ENCODE measurements at regions not wholly inside any gene's neighbourhood (a gene's known extent, or its start where the extent isn't known, plus 50 kb on each side); places are given as distances from the start of the nearest gene placed in this dataset.

DNA sequence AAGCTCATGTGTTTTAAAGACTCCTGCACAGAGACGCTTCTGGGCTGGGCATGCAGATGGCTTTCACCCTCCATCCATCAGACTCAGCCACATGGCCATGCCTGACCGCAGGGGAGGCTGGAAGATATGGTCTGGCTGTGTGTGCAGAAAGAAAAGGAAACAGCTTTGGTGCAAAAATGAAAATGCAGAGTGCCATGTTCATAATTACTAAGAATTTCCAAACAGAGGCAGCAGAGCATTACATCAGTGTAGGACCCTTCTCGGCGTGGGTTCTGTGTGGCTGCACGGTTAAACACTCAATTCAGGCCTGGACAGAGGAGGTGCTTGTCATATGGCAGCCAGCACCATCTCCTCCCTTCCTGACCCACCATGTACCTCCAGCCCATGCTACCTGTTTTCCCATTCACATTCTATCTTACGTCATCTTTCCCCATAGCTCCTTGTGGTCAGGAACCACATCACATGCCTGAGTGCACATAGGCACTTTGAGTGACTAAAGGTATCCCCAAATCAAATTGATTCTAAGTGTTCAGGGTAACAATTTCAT is 200.3 kb upstream of the ID2 start:
- DNase-seq, result no peak

DNA sequence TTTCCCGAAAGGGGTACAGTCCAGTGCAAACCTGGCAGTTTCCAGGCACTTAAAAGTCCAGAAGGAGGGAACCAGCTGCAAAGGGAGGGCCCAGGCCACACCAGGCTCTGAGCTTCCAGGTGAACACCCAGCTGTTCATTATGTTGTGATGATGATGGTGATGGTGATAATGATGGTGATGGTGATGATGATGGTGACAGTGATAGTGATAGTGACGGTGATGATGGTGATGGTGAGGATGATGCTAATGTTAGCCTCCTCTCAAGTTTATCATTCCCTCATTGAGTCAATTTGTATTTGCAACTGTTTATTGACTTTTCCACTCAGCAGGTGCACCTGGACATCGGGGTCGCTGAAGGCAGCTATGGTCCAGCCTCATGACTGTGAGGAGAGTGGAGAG is 199.4 kb upstream of the ID2 start:
- DNase-seq, result no peak

DNA sequence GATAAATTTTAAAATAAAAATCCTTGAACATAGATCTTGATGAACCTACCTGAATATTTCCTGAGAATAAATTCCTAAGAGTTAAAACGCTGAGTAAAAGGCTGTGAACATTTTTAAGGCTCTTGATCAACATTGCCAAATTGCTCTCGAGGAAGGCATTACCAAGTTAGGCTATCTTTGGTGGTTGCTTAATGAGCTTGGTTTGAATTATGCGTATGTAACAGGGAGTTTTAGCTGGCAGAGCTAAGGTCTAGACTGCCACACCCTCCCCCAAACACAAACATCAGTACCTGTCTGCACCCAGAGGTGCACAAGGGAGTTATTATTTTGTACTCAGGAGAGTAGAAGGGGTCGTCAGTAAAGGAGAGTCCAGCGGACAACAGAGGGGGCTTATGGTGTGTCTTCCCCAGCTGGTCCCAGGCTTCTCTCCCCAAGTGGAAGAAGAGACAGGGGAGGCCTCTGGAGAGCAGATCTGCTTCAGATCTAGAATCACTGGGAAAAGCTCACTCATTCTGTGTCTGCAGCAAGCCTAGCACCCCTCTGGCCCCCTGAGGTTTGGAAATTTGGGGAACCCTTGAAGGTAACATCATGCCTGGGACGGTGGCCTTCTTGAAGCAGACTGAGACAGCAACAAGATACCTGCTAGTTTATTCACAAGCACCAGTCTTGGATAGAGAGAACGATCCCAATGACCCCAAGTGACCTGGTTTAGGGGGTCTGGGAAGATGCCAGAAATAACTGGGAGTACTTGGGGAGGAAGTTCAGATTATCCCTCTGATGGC is 197.2 kb upstream of the ID2 start:
- DNase-seq, result no peak

DNA sequence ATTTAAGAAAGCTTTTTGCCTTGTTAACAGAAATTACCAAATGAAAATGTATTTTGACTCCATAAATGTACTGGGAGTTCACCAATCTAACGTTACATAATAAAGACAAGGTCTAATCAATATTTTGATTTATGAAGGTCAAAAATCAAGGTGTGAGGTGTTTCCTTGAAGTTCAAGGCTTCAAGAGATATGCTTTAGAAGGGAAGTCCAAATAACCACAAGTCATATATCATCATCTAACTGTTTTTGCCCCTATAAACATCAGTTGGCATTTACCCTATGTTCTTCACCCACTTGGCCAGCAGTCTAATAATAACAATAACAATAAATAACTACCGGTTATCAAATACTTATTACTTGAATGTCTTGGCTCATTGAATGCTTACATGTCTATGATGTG is 196.1 kb upstream of the ID2 start:
- no peak for DNase-seq

DNA sequence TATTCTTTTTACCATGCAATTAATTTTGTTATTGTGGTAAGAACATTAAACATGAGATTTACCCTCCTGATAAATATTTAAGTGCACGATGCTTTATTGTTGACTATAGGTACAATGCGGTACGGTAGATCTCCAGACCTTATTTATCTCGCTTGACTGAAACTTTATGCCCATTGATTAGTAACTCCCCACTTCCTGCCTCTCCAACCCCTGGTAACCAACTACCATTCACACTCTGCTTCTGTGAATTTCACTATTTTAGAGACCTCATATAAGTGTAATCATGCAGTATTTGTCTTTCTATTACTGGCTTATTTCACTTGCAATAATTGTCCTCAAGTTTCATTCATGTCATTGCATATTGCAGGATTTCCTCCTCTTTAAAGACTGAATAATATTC is 195.7 kb upstream of the ID2 start:
- no peak for DNase-seq

DNA sequence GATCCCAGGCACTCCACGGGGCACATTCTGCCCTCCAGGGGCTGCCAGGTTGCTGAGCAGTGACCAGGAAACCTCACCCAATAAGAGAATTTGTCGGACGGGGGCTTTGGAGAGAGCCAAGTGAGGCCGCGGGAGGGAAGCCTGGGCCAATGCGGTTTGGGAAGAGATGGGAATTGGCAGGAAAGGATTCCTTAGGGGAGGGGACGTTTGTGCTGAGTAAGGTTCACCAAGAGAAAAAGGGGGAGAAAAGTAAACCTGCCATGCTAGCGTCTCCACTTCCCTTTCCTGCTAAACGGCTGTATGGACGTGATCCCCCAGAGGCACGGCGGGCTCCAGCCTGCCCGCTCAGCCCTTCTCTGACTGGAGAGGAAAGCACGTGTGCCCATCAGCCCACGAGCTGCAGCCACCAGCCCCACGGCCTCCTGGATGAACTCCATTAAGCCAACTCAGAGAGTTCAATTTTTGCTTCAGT is 194.4 kb upstream of the ID2 start:
- DNase-seq, result no peak

GRCh38 chr2:8488001-8488738 is 193.7 kb upstream of the ID2 start:
- no peak for DNase-seq

GRCh38 chr2:8489221-8489620 is 192.6 kb upstream of the ID2 start:
- no peak for DNase-seq

GRCh38 chr2:8489751-8490150 is 192.1 kb upstream of the ID2 start:
- no peak for DNase-seq

- no peak for DNase-seq
These were observed 191.6 kb upstream of the ID2 start for GRCh38 chr2:8490166-8490721.

- no peak for DNase-seq
These were observed 190.4 kb upstream of the ID2 start for GRCh38 chr2:8491296-8492027.

- DNase-seq, result no peak
These were observed 187.7 kb upstream of the ID2 start for GRCh38 chr2:8494151-8494550.

GRCh38 chr2:8494589-8494988 is 187.3 kb upstream of the ID2 start:
- no peak for DNase-seq

- no peak for DNase-seq
These were observed 186.5 kb upstream of the ID2 start for GRCh38 chr2:8495189-8495989.

- no peak for DNase-seq
These were observed 185.8 kb upstream of the ID2 start for GRCh38 chr2:8496079-8496478.

DNA sequence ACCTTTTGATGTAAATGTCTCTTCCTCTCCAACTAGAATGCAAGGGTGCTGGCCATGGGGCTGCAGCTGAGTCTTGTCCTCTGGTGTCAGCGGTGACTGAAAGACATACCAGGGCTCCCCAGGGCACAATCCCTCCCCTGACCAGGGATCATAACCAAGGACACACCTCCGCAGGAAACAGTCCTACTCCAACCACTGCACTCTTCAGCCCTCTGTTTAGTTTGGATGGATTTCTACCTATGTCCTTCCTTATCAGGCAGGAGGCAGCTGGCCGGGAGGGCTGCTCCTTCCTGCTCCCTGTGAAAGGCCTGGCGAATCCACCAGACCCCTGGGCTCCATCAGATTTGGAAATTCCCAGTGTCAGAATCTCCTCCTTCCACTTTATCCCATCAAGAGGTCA is 185.2 kb upstream of the ID2 start:
- no peak for DNase-seq

DNA sequence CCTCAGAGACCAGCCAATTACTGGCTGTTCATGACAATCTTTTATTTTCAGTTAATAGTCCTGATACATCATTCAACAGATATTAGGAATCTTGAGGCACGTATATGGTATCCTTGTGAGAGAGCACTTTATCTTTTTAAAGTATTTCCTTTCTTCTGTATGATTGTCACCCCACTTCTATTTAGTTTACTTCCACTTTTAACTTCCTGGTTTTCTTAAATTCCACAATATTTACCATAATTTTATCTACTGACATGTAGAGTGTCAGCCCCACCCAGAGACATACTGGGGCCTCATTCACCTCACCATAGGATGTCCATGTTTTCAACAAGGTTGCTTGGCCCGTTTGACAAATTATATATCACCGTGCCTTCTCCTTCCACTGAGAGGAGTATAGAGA is 182.9 kb upstream of the ID2 start:
- no peak for DNase-seq

- no peak for DNase-seq
These were observed 181.5 kb upstream of the ID2 start for GRCh38 chr2:8500124-8501054.

DNA sequence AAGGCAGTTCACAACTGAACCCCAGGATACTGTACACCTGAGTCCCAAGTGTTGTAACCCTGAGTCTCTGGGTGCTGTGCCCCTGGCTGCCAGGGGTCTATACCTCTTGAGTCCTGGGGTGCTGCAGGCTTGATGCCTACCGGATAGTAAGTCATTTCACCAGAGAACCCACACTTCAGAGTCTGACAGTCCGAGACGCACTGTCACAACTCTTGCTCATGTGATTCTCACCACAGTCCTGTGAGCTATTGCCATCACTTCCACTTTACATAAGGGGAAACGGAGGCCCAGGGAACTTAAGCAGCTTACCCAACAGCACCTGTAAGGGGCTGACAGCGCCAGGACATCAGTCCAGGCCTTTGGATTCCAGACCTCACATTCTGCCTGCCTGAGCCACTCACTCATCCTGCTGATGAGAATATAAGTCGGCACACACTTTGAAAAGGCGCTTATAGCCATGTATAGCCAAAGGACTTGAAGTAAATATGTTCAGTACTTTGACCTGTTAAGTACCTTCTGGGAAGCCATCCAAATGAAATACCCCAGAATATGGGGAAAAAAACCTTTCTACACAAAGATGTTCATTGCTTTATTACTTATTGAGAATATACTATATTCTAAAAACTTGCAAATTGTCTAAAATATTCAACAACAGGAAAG is 180.7 kb upstream of the ID2 start:
- no peak for DNase-seq

GRCh38 chr2:8502316-8502715 is 179.5 kb upstream of the ID2 start:
- DNase-seq, result no peak
